ENCODE measurements at regions not wholly inside any gene's neighbourhood (a gene's known extent, or its start where the extent isn't known, plus 50 kb on each side); places are given as distances from the start of the nearest gene placed in this dataset.
A peak's percentile ranks its signal among the peaks of the same experiment; 100 is the strongest.
"Not testable (repeated sequence)": the region's sequence is repeated elsewhere in the genome, so short reads cannot be mapped to it uniquely, and the experiment has no call there.

DNA sequence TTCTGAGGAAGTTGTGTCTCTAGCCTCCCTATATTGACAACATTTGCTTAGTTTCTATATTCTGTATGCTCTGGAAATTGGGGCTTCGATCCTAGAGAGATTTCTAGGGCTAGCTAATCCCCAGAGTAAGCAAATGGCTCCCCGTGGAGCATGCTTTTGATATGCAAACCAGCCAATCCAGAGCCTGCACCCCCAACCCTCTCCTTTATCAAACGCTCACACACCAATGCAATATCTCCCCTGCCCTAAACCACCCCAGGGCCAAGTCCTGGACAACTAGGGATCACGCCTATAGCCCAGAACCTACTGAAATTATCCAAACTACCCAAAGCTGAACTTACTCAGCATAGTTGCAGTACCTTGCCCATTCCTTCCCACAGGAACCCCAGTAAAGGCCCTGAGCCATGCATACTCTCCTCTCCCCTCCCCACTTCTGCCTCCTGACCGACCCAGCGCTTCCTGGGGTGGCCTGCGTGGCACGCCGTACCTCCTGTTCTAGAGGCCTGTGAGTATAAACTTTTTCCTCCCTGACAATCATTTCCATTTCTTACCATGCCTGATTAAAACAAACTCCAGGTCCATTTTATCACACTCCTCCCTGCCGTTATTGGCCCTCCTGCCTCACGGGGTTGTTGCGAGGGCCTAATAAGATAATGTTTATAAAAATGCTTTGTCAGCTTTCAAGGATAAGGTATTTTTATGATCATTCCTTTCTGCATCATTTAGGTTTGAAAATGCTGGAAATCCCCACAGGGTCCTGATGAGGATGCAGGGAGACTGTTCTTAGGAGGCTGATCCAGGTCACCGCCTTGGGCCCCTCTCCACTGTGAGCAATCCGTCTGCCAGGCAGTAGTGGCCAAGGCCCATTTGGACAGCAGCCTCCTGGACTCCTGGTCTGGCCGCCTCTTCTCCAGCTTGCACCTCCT, 102.7 kb downstream of the TENT5C start:
- H3K4me1 Mint-ChIP-seq (ENCODE audit: low read depth), result no peaks in the 10 kb centered on the region
- no peaks in the 10 kb centered on the region; the same call in 1 of the 2 replicates for H3K27me3 Mint-ChIP-seq (ENCODE audit: insufficient read depth)
- no peaks in the 10 kb centered on the region for H3K9me3 Mint-ChIP-seq
- DNase-seq, result no peak
- TF ChIP-seq, protein P1, sequence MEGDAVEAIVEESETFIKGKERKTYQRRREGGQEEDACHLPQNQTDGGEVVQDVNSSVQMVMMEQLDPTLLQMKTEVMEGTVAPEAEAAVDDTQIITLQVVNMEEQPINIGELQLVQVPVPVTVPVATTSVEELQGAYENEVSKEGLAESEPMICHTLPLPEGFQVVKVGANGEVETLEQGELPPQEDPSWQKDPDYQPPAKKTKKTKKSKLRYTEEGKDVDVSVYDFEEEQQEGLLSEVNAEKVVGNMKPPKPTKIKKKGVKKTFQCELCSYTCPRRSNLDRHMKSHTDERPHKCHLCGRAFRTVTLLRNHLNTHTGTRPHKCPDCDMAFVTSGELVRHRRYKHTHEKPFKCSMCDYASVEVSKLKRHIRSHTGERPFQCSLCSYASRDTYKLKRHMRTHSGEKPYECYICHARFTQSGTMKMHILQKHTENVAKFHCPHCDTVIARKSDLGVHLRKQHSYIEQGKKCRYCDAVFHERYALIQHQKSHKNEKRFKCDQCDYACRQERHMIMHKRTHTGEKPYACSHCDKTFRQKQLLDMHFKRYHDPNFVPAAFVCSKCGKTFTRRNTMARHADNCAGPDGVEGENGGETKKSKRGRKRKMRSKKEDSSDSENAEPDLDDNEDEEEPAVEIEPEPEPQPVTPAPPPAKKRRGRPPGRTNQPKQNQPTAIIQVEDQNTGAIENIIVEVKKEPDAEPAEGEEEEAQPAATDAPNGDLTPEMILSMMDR (IDR thresholded peaks at IDR 0.05), result no peak
- no peak overlapping the region for H3K27ac Mint-ChIP-seq
- H3K36me3 Mint-ChIP-seq (ENCODE audit: low read depth), result no peaks in the 10 kb centered on the region
- H3K4me3 Mint-ChIP-seq, result no peak overlapping the region

GRCh38 chr1:117709249-117709691, 103.4 kb downstream of the TENT5C start:
- Mint-ChIP-seq H3K27me3 (ENCODE audit: insufficient read depth) (peaks cover 4% of the 10 kb centered on the region; the same call in 1 of the 2 replicates), H3K36me3 (ENCODE audit: low read depth) (no peaks in the 10 kb centered on the region), H3K9me3 (no peaks in the 10 kb centered on the region), H3K4me1 (ENCODE audit: low read depth) (no peaks in the 10 kb centered on the region), H3K27ac (no peak overlapping the region), H3K4me3 (no peak overlapping the region)
- TF ChIP-seq, protein P1 (IDR thresholded peaks at IDR 0.05), result no peak
- no peak for DNase-seq

DNA sequence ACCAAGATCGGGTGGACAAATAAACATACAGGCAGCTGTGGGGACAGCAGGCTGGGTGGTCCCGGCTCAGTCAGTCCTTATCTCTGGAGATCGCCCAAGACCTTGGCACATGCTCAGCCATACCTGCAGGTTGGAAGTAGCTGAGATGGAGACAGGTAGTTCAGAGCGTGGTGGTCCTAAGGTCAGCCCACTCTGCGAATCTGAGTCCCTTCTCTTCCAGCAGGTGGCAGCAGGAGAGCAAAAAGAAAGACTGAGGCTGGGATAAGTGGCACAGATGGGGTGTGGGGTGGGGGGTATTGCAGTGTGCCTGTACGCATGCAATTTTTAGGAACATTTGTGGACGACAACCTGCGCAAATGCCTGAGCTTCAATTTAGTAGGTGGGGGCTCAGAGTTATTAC, 104.9 kb downstream of the TENT5C start:
- Mint-ChIP-seq H3K9me3 (no peaks in the 10 kb centered on the region), H3K27me3 (ENCODE audit: insufficient read depth) (peaks cover 10% of the 10 kb centered on the region; the same call in 1 of the 2 replicates)

DNA sequence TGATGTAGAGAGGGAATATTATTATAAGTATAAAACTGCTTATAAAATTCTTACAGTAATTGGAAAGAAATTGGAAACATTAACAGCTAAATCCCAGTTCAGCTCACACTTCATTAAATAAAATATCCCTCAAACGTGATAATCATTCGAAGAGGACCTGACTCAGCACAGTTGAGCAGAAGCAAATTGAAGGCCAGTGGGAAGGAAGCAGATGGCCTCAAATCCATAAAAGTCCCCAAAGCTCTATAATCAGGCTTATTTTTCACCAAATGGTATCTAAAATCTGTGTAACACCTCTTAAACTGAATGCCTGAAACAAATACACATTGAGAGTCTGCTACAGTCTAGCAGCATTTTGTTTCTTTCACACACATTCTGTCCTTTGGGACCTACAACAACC, 106.8 kb downstream of the TENT5C start:
- no peaks in the 10 kb centered on the region for H3K36me3 Mint-ChIP-seq (ENCODE audit: low read depth)
- H3K9me3 Mint-ChIP-seq, result no peaks in the 10 kb centered on the region; the same call in 1 of the 2 replicates
- no peaks in the 10 kb centered on the region for H3K4me1 Mint-ChIP-seq (ENCODE audit: low read depth)
- no peak for DNase-seq
- H3K27me3 Mint-ChIP-seq (ENCODE audit: insufficient read depth), result peaks cover 10% of the 10 kb centered on the region; the same call in 1 of the 2 replicates
- H3K4me3 Mint-ChIP-seq, result no peak overlapping the region
- H3K27ac Mint-ChIP-seq, result no peak overlapping the region
- TF ChIP-seq, protein P1 (IDR thresholded peaks at IDR 0.05), result no peak

More for the DNA sequence above, 104.9 kb downstream of the TENT5C start:
- Mint-ChIP-seq H3K4me3 (no peak overlapping the region), H3K4me1 (ENCODE audit: low read depth) (no peaks in the 10 kb centered on the region), H3K27ac (no peak overlapping the region), H3K36me3 (ENCODE audit: low read depth) (no peaks in the 10 kb centered on the region)
- no peak for DNase-seq
- TF ChIP-seq, protein P1 (IDR thresholded peaks at IDR 0.05), result peak; percentile 69

GRCh38 chr1:117714546-117714945, 108.7 kb downstream of the TENT5C start:
- H3K9me3 Mint-ChIP-seq, result peaks cover 7% of the 10 kb centered on the region; the same call in 1 of the 2 replicates
- H3K36me3 Mint-ChIP-seq (ENCODE audit: low read depth), result no peaks in the 10 kb centered on the region
- no peak for DNase-seq

GRCh38 chr1:117716030-117716429, 110.2 kb downstream of the TENT5C start:
- H3K4me1 Mint-ChIP-seq (ENCODE audit: low read depth); DNase-seq; H3K4me3 Mint-ChIP-seq; H3K36me3 Mint-ChIP-seq (ENCODE audit: low read depth); H3K27ac Mint-ChIP-seq: not testable (repeated sequence)
- H3K27me3 Mint-ChIP-seq (ENCODE audit: insufficient read depth), result peaks cover 18% of the 10 kb centered on the region
- H3K9me3 Mint-ChIP-seq, result peaks cover 18% of the 10 kb centered on the region

More at GRCh38 chr1:117714546-117714945, 108.7 kb downstream of the TENT5C start:
- Mint-ChIP-seq H3K27ac (no peak overlapping the region), H3K27me3 (ENCODE audit: insufficient read depth) (peaks cover 10% of the 10 kb centered on the region; the same call in 1 of the 2 replicates), H3K4me1 (ENCODE audit: low read depth) (no peaks in the 10 kb centered on the region), H3K4me3 (no peak overlapping the region)
- TF ChIP-seq, protein P1 (IDR thresholded peaks at IDR 0.05), result no peak

- not testable (repeated sequence) for H3K4me1 Mint-ChIP-seq (ENCODE audit: low read depth); H3K27ac Mint-ChIP-seq; DNase-seq; H3K36me3 Mint-ChIP-seq (ENCODE audit: low read depth); H3K4me3 Mint-ChIP-seq
- Mint-ChIP-seq H3K27me3 (ENCODE audit: insufficient read depth) (peaks cover 19% of the 10 kb centered on the region), H3K9me3 (peaks cover 31% of the 10 kb centered on the region)
Measured at GRCh38 chr1:117717980-117718379, 112.1 kb downstream of the TENT5C start.

- not testable (repeated sequence) for DNase-seq; H3K36me3 Mint-ChIP-seq (ENCODE audit: low read depth); H3K4me3 Mint-ChIP-seq; H3K27ac Mint-ChIP-seq; H3K4me1 Mint-ChIP-seq (ENCODE audit: low read depth)
- Mint-ChIP-seq H3K27me3 (ENCODE audit: insufficient read depth) (peaks cover 23% of the 10 kb centered on the region), H3K9me3 (peaks cover 32% of the 10 kb centered on the region)
Measured at GRCh38 chr1:117718596-117718995, 112.7 kb downstream of the TENT5C start.
